ENCODE measurements at regions not wholly inside any gene's neighbourhood (a gene's known extent, or its start where the extent isn't known, plus 50 kb on each side); places are given as distances from the start of the nearest gene placed in this dataset.

DNA sequence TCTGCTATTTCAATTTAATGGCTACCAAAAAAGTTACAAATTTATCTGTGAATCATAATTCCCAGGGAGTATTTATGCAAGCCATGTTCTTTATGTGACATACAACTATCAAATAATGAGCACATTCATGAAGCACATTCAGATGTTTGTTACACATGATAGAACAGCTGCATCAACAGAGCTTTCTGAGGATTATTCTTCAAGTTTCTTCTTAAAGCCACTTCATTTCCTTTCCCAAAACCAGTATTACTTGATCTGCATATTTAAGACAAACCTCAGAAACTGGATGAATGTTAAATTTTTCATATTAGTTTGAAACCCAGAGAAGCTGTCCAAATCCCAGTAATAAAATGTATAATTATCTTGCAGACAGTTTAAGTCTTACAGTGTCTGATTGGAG lies 73.6 kb upstream of the SOX5 start:
- TF ChIP-seq, protein P1, sequence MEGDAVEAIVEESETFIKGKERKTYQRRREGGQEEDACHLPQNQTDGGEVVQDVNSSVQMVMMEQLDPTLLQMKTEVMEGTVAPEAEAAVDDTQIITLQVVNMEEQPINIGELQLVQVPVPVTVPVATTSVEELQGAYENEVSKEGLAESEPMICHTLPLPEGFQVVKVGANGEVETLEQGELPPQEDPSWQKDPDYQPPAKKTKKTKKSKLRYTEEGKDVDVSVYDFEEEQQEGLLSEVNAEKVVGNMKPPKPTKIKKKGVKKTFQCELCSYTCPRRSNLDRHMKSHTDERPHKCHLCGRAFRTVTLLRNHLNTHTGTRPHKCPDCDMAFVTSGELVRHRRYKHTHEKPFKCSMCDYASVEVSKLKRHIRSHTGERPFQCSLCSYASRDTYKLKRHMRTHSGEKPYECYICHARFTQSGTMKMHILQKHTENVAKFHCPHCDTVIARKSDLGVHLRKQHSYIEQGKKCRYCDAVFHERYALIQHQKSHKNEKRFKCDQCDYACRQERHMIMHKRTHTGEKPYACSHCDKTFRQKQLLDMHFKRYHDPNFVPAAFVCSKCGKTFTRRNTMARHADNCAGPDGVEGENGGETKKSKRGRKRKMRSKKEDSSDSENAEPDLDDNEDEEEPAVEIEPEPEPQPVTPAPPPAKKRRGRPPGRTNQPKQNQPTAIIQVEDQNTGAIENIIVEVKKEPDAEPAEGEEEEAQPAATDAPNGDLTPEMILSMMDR (IDR thresholded peaks at IDR 0.05; ENCODE audit: low read length): no peak
- no peak for TF ChIP-seq EZH2 (IDR thresholded peaks at IDR 0.05; ENCODE audit: borderline replicate concordance, low read length)
